HCT116 (cell line): ENCODE measurements at regions not wholly inside any gene's neighbourhood (a gene's known extent, or its start where the extent isn't known, plus 50 kb on each side); places are given as distances from the start of the nearest gene placed in this dataset.

Source experiments
- ATAC-seq: fragments of 200-7000 bp; cut with Tn5 transposase; 2 replicates; pipeline ENCODE4 v1.9.1; 2020; ENCODE audit warnings: mild to moderate bottlenecking, moderate library complexity
- BruUV-seq: library from RNA; stranded (reverse); fragments of 400-500 nt; replicated peaks from 2 replicates; lab custom pipeline; 2021; lab: Mats Ljungman, UMichigan
- CTCF ChIA-PET: fragments of 300-600 bp; sonication (Branson Sonifier 250); formaldehyde crosslinking; loops from one replicate; lab custom pipeline; 2021; ENCODE audit warnings: antibody characterized with exemption; lab: Charles Lee
- POLR2A ChIA-PET: fragments of 300-600, 350-600 bp; sonication (Branson Sonifier 250); formaldehyde crosslinking; loops from one replicate; lab custom pipeline; 2021; ENCODE audit warnings: antibody characterized with exemption; lab: Charles Lee
- RAD21 ChIA-PET, 2 experiments: fragments of 300-600 bp; sonication (Branson Sonifier 250); formaldehyde crosslinking; loops; one replicate each; lab custom pipeline; 2023; ENCODE audit warnings: low total read pairs in 2 of 2; ENCODE audit not compliant: uncharacterized antibody in 2 of 2, unreplicated experiment in 2 of 2, low non-redundant PET in 1 of 2; lab: Charles Lee
- DNase-seq: peaks from one replicate; pipeline ENCODE4 v3.0.0-alpha.2; 2010; ENCODE audit warnings: low read depth, low spot score
- H2AFZ ChIP-seq: fragments of 200-600 bp; shearing (Covaris generic), sonication (generic); 2 replicates; pipeline ENCODE4 v1.6.1; 2017; ENCODE audit warnings: low read depth, mixed run types, mixed read lengths, antibody characterized with exemption, low read length; ENCODE audit not compliant: poor library complexity, severe bottlenecking
- H3K27ac ChIP-seq: 2 replicates; pipeline ENCODE4 v1.5.1; 2012; ENCODE audit warnings: low read depth, low read length
- H3K27me3 ChIP-seq: fragments of 200-600 bp; sonication (generic); 2 replicates; pipeline ENCODE4 v1.6.1; 2016; ENCODE audit warnings: mixed run types, low read length, mixed read lengths; ENCODE audit not compliant: insufficient read depth
- H3K36me3 ChIP-seq, 2 experiments: fragments of 200-500 bp in 1 of 2; fragments of 200-600 bp in 1 of 2; sonication (Bioruptor generic) in 1 of 2; sonication (generic) in 1 of 2; 2 replicates each; pipeline versions ENCODE4 v1.5.1 to v1.6.1; 2014 to 2016; ENCODE audit warnings: low read length in 2 of 2, inconsistent platforms in 1 of 2, mixed read lengths in 1 of 2, mixed run types in 1 of 2; ENCODE audit not compliant: insufficient read depth in 2 of 2, control insufficient read depth in 1 of 2
- H3K4me1 ChIP-seq, 2 experiments: fragments of 200-600 bp in 1 of 2; sonication (generic) in 1 of 2; 2 replicates each; pipeline versions ENCODE4 v1.5.1 to v1.6.1; 2012 to 2017; ENCODE audit warnings: low read length in 2 of 2, inconsistent platforms in 1 of 2, mild to moderate bottlenecking in 1 of 2, mixed read lengths in 1 of 2, mixed run types in 1 of 2, moderate library complexity in 1 of 2; ENCODE audit not compliant: insufficient read depth in 2 of 2, control insufficient read depth in 1 of 2
- H3K4me2 ChIP-seq: fragments of 200-600 bp; sonication (generic); 2 replicates; pipeline ENCODE4 v1.6.1; 2017; ENCODE audit warnings: mixed run types, low read length, mixed read lengths
- H3K4me3 ChIP-seq, 2 experiments: fragments of 200-600 bp in 1 of 2; sonication (generic) in 1 of 2; replicated peaks in 1 of 2; 2 replicates each; pipeline ENCODE4 v1.5.1; 2011 to 2016; ENCODE audit warnings: low read length in 2 of 2, control low read depth in 1 of 2, low read depth in 1 of 2, mild to moderate bottlenecking in 1 of 2, mixed read lengths in 1 of 2, mixed run types in 1 of 2
- H3K79me2 ChIP-seq: fragments of 200-600 bp; sonication (generic); 2 replicates; pipeline ENCODE4 v1.6.1; 2017; ENCODE audit warnings: mild to moderate bottlenecking, mixed run types, low read length, moderate library complexity, mixed read lengths; ENCODE audit not compliant: insufficient read depth
- H3K9ac ChIP-seq: fragments of 200-600 bp; sonication (generic); 2 replicates; pipeline ENCODE4 v1.6.1; 2016; ENCODE audit warnings: low read length, mixed read lengths
- H3K9me2 ChIP-seq: fragments of 200-600 bp; sonication (generic), shearing (Covaris generic); 2 replicates; pipeline ENCODE4 v1.6.1; 2017; ENCODE audit warnings: mixed run types, mild to moderate bottlenecking, moderate library complexity; ENCODE audit not compliant: insufficient read depth
- H3K9me3 ChIP-seq, 2 experiments: fragments of 200-500 bp in 1 of 2; fragments of 200-600 bp in 1 of 2; sonication (Bioruptor generic) in 1 of 2; sonication (generic) in 1 of 2; 2 replicates each; pipeline ENCODE4 v1.6.1; 2014 to 2017; ENCODE audit warnings: low read length in 2 of 2, mixed read lengths in 2 of 2, inconsistent platforms in 1 of 2, low read depth in 1 of 2, mild to moderate bottlenecking in 1 of 2, mixed run types in 1 of 2, moderate library complexity in 1 of 2; ENCODE audit not compliant: control insufficient read depth in 1 of 2, insufficient read depth in 1 of 2
- H4K20me1 ChIP-seq: fragments of 200-600 bp; sonication (generic), shearing (Covaris generic); 2 replicates; pipeline ENCODE4 v1.6.1; 2017; ENCODE audit warnings: mixed run types, mild to moderate bottlenecking, moderate library complexity; ENCODE audit not compliant: insufficient read depth
- CBX3 ChIP-seq: IDR thresholded peaks from 2 replicates; pipeline ENCODE4 v1.6.1; 2012; ENCODE audit warnings: low read depth
- CEBPB ChIP-seq: IDR thresholded peaks from 2 replicates; pipeline ENCODE4 v1.6.1; 2012; ENCODE audit warnings: low read depth
- EGR1 ChIP-seq: IDR thresholded peaks from 2 replicates; pipeline ENCODE4 v1.6.1; 2012; ENCODE audit warnings: low read depth
- ELF1 ChIP-seq: IDR thresholded peaks from 2 replicates; pipeline ENCODE4 v1.6.1; 2012; ENCODE audit warnings: low read depth, borderline replicate concordance
- EZH2 ChIP-seq: fragments of 200-600 bp; sonication (generic); IDR thresholded peaks from 2 replicates; pipeline ENCODE4 v1.6.1; 2017; ENCODE audit warnings: antibody characterized with exemption, mixed run types
- FOSL1 ChIP-seq: IDR thresholded peaks from 2 replicates; pipeline ENCODE4 v1.6.1; 2012; ENCODE audit warnings: low read depth
- MAX ChIP-seq: IDR thresholded peaks from 2 replicates; pipeline ENCODE4 v1.6.1; 2012
- POLR2A ChIP-seq: IDR thresholded peaks from 2 replicates; pipeline ENCODE4 v1.7.0; 2011; ENCODE audit warnings: borderline replicate concordance; ENCODE audit not compliant: insufficient read depth, insufficient read length; ENCODE audit errors: extremely low read depth
- POLR2AphosphoS5 ChIP-seq: IDR thresholded peaks from 2 replicates; pipeline ENCODE4 v1.6.1; 2011; ENCODE audit warnings: mild to moderate bottlenecking, low read depth, low read length, moderate library complexity
- SIN3A ChIP-seq: IDR thresholded peaks from 2 replicates; pipeline ENCODE4 v1.6.1; 2012; ENCODE audit warnings: low read depth
- SP1 ChIP-seq: IDR thresholded peaks from 2 replicates; pipeline ENCODE4 v1.6.1; 2012; ENCODE audit warnings: low read depth
- TCF7L2 ChIP-seq: IDR thresholded peaks from 2 replicates; pipeline ENCODE4 v1.7.0; 2011; ENCODE audit warnings: borderline replicate concordance, inconsistent platforms; ENCODE audit not compliant: insufficient read depth, insufficient read length; ENCODE audit errors: extremely low read depth
- YY1 ChIP-seq: IDR thresholded peaks from 2 replicates; pipeline ENCODE4 v1.6.1; 2011; ENCODE audit warnings: low read length, low read depth, moderate library complexity, mild to moderate bottlenecking; ENCODE audit not compliant: insufficient replicate concordance; ENCODE audit errors: extremely low read depth
- ZBTB33 ChIP-seq: IDR thresholded peaks from 2 replicates; pipeline ENCODE4 v1.6.1; 2011; ENCODE audit warnings: mild to moderate bottlenecking, low read length, moderate library complexity; ENCODE audit not compliant: insufficient replicate concordance; ENCODE audit errors: extremely low read depth
- ZFX ChIP-seq: fragments of 450-650 bp; IDR thresholded peaks from 2 replicates; pipeline ENCODE4 v1.6.1; 2017
- ZNF274 ChIP-seq: fragments of 200-500 bp; sonication (Bioruptor generic); IDR thresholded peaks from 2 replicates; pipeline ENCODE4 v1.6.1; 2014; ENCODE audit warnings: mild to moderate bottlenecking, low read depth, low read length, inconsistent platforms
- intact Hi-C: fragments of 100-400 bp; cut with micrococcal nuclease; formaldehyde crosslinking; loops from 2 replicates; pipeline ENCODE4 v1.10.0; 2022

- Histone ChIP-seq H3K4me2 (no peak overlapping the region), H3K27me3 (peaks cover 14% of the 10 kb centered on the region; the same call in 1 of the 2 replicates), H4K20me1 (no peaks in the 10 kb centered on the region), H3K9me2 (no peaks in the 10 kb centered on the region), H3K4me3 (no peak overlapping the region), H3K36me3 (no peaks in the 10 kb centered on the region), H2AFZ (no peak overlapping the region), H3K27ac (no peak overlapping the region), H3K9me3 (no peaks in the 10 kb centered on the region), H3K9ac (no peak overlapping the region), H3K79me2 (no peaks in the 10 kb centered on the region), H3K4me1 (no peaks in the 10 kb centered on the region)
- DNase-seq (no peak), ATAC-seq (no peak)
- ChIA-PET POLR2A (no interaction called here), RAD21 (no interaction called here), CTCF (no interaction called here)
- intact Hi-C loops, result no loop called here
- TF ChIP-seq ELF1 (no peak), EZH2 (no peak), MAX (no peak), ZFX (no peak)
- BruUV-seq, result no TSS peak
Measured at GRCh38 chr10:47240173-47240572, 59.8 kb upstream of the GDF10 start.

- RAD21 ChIA-PET, result no interaction called here
- Histone ChIP-seq H3K9me3 (no peaks in the 10 kb centered on the region), H3K4me3 (no peak overlapping the region), H3K79me2 (no peaks in the 10 kb centered on the region), H2AFZ (no peak overlapping the region), H3K4me2 (no peak overlapping the region), H3K9ac (no peak overlapping the region), H3K27ac (no peak overlapping the region), H3K27me3 (peaks cover 14% of the 10 kb centered on the region; the same call in 1 of the 2 replicates), H3K9me2 (no peaks in the 10 kb centered on the region), H3K36me3 (no peaks in the 10 kb centered on the region), H3K4me1 (no peaks in the 10 kb centered on the region), H4K20me1 (no peaks in the 10 kb centered on the region)
- CTCF ChIA-PET, result no interaction called here
- DNase-seq, result no peak
- no TSS peak for BruUV-seq
- intact Hi-C loops, result no loop called here
- POLR2A ChIA-PET, result no interaction called here
- TF ChIP-seq CEBPB, result no peak
- no peak for TF ChIP-seq EZH2
- TF ChIP-seq ZBTB33, result no peak
- no peak for TF ChIP-seq EGR1
- no peak for TF ChIP-seq POLR2AphosphoS5
- no peak for TF ChIP-seq FOSL1
- TF ChIP-seq TCF7L2, result no peak
- no peak for TF ChIP-seq POLR2A
- no peak for TF ChIP-seq MAX
- no peak for TF ChIP-seq ELF1
- TF ChIP-seq CBX3, result no peak
- TF ChIP-seq SP1, result no peak
- no peak for TF ChIP-seq SIN3A
- TF ChIP-seq ZNF274, result no peak
- no peak for TF ChIP-seq YY1
- ATAC-seq, result no peak
Measured at GRCh38 chr10:47241256-47241655, 58.7 kb upstream of the GDF10 start.
